ENCODE measurements at regions not wholly inside any gene's neighbourhood (a gene's known extent, or its start where the extent isn't known, plus 50 kb on each side); places are given as distances from the start of the nearest gene placed in this dataset.

GRCh38 chr7:126211875-126212274 lies 1040.9 kb downstream of the GRM8 start:
- no peak for TF ChIP-seq CTCF (IDR thresholded peaks at IDR 0.05)
- Histone ChIP-seq H3K4me3 (no peak overlapping the region), H3K36me3 (no peaks in the 10 kb centered on the region), H3K27ac (no peak overlapping the region), H3K9me3 (no peaks in the 10 kb centered on the region), H3K4me1 (no peaks in the 10 kb centered on the region), H3K27me3 (no peaks in the 10 kb centered on the region)
- no peak for DNase-seq
- intact Hi-C loops (cut with DNase I; ENCODE audit: low total_unique reads): no loop called here

DNA sequence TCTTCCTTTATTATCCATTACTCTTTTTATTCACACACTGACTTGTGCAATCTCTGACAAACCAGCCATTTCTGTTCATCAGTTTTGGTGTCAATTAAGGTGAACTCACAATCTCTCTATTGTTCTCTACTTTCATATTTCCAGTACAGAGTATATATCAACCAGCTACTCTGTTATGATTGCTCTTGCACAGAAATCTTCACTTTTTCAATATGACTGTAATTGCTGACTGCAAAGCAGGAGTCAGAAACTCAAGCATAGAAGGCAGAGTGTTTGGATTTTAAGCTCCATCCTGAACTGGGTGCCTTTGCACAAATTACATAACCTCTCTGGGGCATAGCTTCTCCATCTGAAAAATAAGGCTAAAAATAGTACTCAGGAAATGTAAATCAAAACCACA lies 1042.0 kb downstream of the GRM8 start:
- no peaks in the 10 kb centered on the region for H3K9me3 ChIP-seq
- intact Hi-C loops (cut with DNase I; ENCODE audit: low total_unique reads): no loop called here
- H3K4me3 ChIP-seq: no peak overlapping the region
- no peak overlapping the region for H3K27ac ChIP-seq
- no peak for TF ChIP-seq CTCF (IDR thresholded peaks at IDR 0.05)
- no peaks in the 10 kb centered on the region for H3K27me3 ChIP-seq
- no peaks in the 10 kb centered on the region for H3K4me1 ChIP-seq
- DNase-seq: no peak
- no peaks in the 10 kb centered on the region for H3K36me3 ChIP-seq

- no peak overlapping the region for H3K27ac ChIP-seq
- no peaks in the 10 kb centered on the region for H3K36me3 ChIP-seq
- no peaks in the 10 kb centered on the region for H3K27me3 ChIP-seq
- no peaks in the 10 kb centered on the region for H3K4me1 ChIP-seq
- H3K4me3 ChIP-seq: no peak overlapping the region
- TF ChIP-seq CTCF (IDR thresholded peaks at IDR 0.05): no peak
- no peak for DNase-seq
- intact Hi-C loops (cut with DNase I; ENCODE audit: low total_unique reads): no loop called here
- H3K9me3 ChIP-seq: no peaks in the 10 kb centered on the region
These were observed 1049.6 kb downstream of the GRM8 start for GRCh38 chr7:126203185-126203584.

GRCh38 chr7:126202177-126202576 lies 1050.6 kb downstream of the GRM8 start:
- H3K9me3 ChIP-seq: no peaks in the 10 kb centered on the region
- no peak overlapping the region for H3K4me3 ChIP-seq
- no peak overlapping the region for H3K27ac ChIP-seq
- TF ChIP-seq CTCF (IDR thresholded peaks at IDR 0.05): no peak
- intact Hi-C loops (cut with DNase I; ENCODE audit: low total_unique reads): no loop called here
- no peaks in the 10 kb centered on the region for H3K4me1 ChIP-seq
- DNase-seq: no peak
- H3K36me3 ChIP-seq: no peaks in the 10 kb centered on the region
- no peaks in the 10 kb centered on the region for H3K27me3 ChIP-seq

GRCh38 chr7:126185959-126186580 lies 1066.7 kb downstream of the GRM8 start:
- no peak for DNase-seq
- no peaks in the 10 kb centered on the region for H3K9me3 ChIP-seq
- no peaks in the 10 kb centered on the region for H3K27me3 ChIP-seq
- H3K36me3 ChIP-seq: no peaks in the 10 kb centered on the region
- no peak overlapping the region for H3K4me3 ChIP-seq
- H3K4me1 ChIP-seq: no peaks in the 10 kb centered on the region
- TF ChIP-seq CTCF (IDR thresholded peaks at IDR 0.05): no peak
- intact Hi-C loops (cut with DNase I; ENCODE audit: low total_unique reads): no loop called here
- no peak overlapping the region for H3K27ac ChIP-seq

DNA sequence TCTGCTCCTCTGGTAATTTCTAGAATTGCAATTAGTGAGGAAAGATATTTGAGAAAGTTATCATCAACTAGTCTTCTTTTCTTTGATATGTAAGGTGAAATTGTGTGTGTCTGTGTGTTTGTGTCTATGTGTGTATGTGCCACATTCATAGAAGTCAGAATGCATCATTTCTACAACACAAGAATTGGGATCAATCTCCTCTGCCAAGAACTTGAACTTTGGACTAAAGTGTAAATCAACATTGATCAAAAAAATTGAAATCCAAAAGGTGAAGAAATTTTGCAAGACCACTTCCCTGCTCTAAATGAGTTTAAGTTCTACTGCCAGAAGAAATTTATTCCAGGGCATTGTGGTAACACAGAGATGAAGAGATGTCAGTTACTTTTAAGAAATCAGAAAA lies 1072.8 kb downstream of the GRM8 start:
- Histone ChIP-seq H3K27ac (no peak overlapping the region), H3K9me3 (no peaks in the 10 kb centered on the region), H3K27me3 (no peaks in the 10 kb centered on the region), H3K4me3 (no peak overlapping the region), H3K36me3 (no peaks in the 10 kb centered on the region), H3K4me1 (no peaks in the 10 kb centered on the region)
- TF ChIP-seq CTCF (IDR thresholded peaks at IDR 0.05): no peak
- intact Hi-C loops (cut with DNase I; ENCODE audit: low total_unique reads): no loop called here
- DNase-seq: no peak
